HG03442 (cell line): ENCODE measurements at regions not wholly inside any gene's neighbourhood (a gene's known extent, or its start where the extent isn't known, plus 50 kb on each side); places are given as distances from the start of the nearest gene placed in this dataset.
"Not testable (repeated sequence)": the region's sequence is repeated elsewhere in the genome, so short reads cannot be mapped to it uniquely, and the experiment has no call there.

Experiments
- ATAC-seq: cut with Tn5 transposase; IDR thresholded peaks from one replicate; pipeline ENCODE4 v1.9.1; 2021; ENCODE audit warnings: mild to moderate bottlenecking, moderate library complexity; ENCODE audit not compliant: unreplicated experiment

- no peak for ATAC-seq
Observed at GRCh38 chr2:88857274-88857741, 165.8 kb downstream of the RPIA start.

GRCh38 chr2:88857951-88858411 is 166.5 kb downstream of the RPIA start:
- ATAC-seq, result peak; percentile 40

DNA sequence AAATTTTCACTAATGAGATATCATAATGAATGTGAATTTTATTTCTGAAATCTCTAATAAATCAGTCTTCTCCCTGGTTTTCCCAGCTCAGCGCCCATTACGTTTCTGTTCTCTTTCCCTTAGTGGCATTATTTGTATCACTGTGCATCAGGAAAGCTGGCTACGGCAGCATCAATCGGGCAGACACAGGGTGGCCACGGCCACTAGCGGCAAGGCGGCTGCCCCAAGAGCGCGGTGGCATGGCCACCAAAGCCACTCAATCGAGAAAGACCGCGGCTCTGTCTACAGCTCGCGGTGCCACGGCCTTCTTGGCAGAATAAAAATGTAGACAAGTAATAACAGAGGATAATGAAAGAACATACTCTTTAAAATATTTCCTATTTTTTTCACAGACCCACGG is 168.0 kb downstream of the RPIA start:
- no peak for ATAC-seq

DNA sequence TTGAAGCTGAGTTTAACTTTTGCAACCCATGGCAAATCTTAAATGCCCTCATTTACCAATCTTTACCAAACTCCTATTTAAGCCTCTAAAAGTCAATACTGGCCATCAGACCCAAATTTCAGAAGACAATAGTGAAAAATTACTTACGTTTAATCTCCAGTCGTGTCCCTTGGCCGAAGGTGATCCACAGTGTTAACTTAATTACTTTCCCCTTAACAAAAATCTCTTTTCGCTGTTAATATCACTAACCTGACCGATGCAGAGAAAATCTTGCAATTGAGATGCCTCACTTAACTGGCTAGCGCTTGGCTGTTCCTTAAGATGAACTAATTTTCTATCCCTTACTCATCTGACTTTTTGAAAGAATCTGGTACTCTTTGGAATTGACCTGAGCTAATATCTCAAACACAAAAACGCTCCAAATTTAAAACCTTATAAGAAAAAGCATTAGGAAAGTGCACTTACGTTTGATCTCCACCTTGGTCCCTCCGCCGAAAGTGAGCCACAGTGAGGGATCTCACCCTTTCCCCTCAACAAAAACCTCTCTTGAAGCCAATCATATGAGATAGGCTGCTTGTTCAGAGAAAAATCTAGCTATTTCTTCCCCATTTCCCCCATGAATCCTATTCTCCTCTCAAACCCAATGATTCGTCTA is 169.1 kb downstream of the RPIA start:
- no peak for ATAC-seq

DNA sequence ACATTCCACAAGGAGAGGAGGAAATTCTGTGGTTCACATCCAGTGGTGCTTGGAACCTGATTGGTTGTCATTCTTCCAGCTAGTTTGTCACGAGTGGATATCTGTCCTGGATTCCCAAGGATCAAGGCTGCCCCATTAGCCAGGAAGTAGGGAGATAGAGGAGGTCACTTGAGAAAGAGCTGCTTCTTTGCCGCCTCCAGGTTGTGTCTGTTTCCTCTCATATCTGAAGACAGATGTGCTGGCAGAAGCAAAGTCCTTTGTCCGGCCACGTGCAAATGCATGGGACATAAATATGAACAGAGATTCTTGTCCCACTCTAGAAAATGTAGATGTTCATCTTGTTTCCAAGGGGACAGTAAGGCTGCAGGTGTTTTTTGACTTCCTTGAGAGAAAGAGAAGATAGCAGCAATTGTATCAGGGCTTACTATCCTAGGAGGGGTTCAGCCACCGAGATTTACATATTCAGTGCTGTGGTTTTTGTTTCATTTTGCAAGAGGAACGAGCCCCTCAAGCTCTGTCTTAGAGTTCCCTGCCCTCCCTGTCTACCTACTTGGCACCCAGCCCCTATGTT is 174.4 kb downstream of the RPIA start:
- ATAC-seq, result peak; percentile 68

- no peak for ATAC-seq
Observed at GRCh38 chr2:88866756-88867155, 175.3 kb downstream of the RPIA start.

- ATAC-seq, result no peak
Observed at GRCh38 chr2:88868861-88869260, 177.4 kb downstream of the RPIA start.

GRCh38 chr2:88870267-88870839 is 178.9 kb downstream of the RPIA start:
- no peak for ATAC-seq

DNA sequence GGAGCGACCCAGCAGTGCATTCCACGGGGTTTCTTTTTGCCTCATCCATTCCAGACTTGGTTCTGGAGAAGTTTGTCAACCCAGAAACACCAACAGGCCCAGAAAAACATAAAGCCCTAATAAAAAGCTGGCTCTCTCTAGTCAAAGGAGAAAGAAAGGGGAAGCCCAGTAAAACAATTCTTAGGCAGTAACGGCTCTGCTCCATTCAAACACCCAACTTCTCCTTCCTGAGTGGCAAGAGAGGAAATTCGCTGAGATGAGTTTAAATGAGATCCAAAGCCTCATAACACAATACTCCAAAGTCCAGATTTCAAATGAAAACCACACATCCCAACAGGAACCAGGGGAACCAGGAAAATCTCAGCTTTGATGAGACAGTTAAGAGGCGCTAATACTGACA is 179.9 kb downstream of the RPIA start:
- no peak for ATAC-seq

- ATAC-seq, result no peak
Observed at GRCh38 chr2:88873620-88874019, 182.1 kb downstream of the RPIA start.

GRCh38 chr2:88874063-88874657 is 182.7 kb downstream of the RPIA start:
- ATAC-seq, result peak; percentile 47

DNA sequence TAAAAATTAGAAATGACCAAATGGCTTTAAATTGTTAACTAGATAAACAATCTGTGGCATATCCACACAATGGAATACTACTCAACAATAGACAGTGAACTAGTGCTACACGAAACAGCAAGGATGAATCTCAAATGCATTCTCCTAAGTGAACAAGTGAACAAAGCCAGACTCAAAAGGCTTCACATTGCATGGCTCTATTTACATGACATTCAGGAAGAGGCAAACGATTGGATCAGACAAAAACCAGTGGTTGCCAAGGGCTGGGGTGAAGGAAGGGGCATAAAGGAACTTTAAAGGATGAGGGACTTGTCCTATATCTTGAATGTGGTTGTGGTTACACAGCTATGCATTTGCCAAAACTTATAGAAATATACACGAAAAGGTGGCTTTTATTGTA is 184.3 kb downstream of the RPIA start:
- ATAC-seq, result no peak

GRCh38 chr2:88880441-88880953 is 189.0 kb downstream of the RPIA start:
- peak; percentile 48 for ATAC-seq

DNA sequence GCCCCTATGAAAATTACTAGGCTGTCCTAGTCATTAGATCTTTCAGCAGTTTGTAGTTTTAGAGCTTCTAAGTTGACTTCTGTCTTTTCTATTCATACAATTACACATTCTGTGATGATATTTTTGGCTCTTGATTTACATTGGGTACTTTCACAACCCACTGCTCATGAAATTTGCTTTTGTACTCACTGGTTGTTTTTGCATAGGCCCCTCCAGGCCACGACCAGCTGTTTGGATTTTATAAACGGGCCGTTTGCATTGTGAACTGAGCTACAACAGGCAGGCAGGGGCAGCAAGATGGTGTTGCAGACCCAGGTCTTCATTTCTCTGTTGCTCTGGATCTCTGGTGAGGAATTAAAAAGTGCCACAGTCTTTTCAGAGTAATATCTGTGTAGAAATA is 193.8 kb downstream of the RPIA start:
- ATAC-seq, result peak; percentile 69

GRCh38 chr2:88885679-88886416 is 194.4 kb downstream of the RPIA start:
- ATAC-seq, result peak; percentile 49

DNA sequence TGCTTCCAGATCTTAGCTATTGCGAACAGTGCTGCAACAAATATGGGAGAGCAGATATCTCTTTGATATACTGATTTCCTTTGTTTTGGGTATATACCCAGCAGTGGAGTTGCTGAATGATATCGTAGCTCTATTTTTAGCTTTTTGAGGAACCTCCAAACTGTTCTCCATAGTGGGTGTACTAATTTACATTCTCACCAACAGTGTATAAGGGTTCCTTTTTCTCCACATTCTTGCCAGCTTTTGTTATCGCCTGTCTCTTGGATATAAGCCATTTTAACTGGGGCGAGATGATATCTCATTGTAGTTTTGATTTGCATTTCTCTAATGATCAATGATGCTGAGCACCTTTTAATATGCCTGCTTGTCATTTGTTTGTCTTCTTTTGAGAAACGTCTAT is 196.0 kb downstream of the RPIA start:
- not testable (repeated sequence) for ATAC-seq

DNA sequence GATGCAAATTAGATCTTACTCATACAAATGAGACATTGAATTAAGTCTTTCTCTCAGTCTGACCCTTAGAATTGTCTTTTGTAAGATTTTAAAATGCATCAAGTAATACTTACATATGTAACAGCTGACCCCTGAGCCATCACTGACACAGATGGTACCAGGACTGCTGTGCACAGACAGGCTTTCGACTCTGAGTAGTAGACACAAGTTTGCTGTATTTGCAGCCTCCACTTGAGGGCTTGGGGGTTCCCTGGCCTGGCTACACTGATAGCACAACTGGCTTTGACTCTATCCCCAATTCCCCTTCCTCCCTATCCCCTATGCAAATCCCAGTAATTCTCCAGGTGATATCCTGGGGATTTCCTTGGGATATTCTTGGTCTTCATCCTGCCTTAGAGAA is 200.7 kb downstream of the RPIA start:
- no peak for ATAC-seq

GRCh38 chr2:88892788-88893187 is 201.3 kb downstream of the RPIA start:
- no peak for ATAC-seq

- no peak for ATAC-seq
Observed at GRCh38 chr2:88896971-88897370, 205.5 kb downstream of the RPIA start.

GRCh38 chr2:88897715-88898114 is 206.2 kb downstream of the RPIA start:
- peak; percentile 42 for ATAC-seq

DNA sequence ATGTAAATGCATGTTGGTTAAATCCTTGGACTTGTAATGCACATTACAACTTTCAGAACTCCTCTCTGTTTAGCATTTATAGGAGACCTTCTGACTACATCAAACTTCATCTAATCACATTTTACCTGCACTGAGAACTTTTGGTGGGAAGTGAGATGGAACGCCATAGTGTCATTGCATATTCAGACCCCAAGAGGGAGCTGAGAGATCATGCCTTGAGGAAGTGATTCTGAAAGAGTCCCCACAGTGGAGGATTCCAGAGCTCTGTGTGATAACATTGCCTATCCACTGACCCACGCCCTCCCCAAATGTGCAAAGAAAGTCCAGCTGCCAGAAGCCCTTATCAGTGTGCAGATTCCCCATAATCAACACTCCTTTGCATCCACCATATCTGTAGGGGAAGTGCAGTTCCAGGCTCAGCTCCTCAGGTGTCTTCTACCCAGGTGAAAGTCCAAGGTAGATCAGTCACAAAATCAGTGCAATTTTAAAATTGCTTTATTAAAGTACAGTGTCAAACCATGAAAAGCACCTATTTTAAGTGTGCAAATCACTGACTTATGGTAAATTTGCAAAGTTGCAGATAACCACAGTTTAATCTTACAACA is 212.4 kb downstream of the RPIA start:
- peak; percentile 69 for ATAC-seq
